Esophagus squamous epithelium (tissue), 5 donors: ENCODE measurements at regions not wholly inside any gene's neighbourhood (a gene's known extent, or its start where the extent isn't known, plus 50 kb on each side); places are given as distances from the start of the nearest gene placed in this dataset.

Experiments
- DNase-seq: peaks from one replicate; lab custom pipeline; 2025; lab: John Stamatoyannopoulos, UW
- H3K27ac ChIP-seq, 4 donors: fragments of 200-600 bp; sonication (generic); one replicate each; pipeline ENCODE4 v1.5.1; 2016 to 2019; ENCODE audit warnings: mild to moderate bottlenecking in 1 of 4
- H3K27me3 ChIP-seq, 4 donors: fragments of 200-600 bp; sonication (generic); 1 replicate in 3 of 4; 2 replicates in 1 of 4; pipeline versions ENCODE4 v1.5.1 to v1.6.0; 2017 to 2021; ENCODE audit warnings: antibody characterized with exemption in 1 of 4
- H3K36me3 ChIP-seq, 3 donors: fragments of 200-600 bp; sonication (generic); one replicate each; pipeline ENCODE4 v1.5.1; 2016 to 2019
- H3K4me1 ChIP-seq, 3 donors: fragments of 200-600 bp; sonication (generic); one replicate each; pipeline ENCODE4 v1.5.1; 2017 to 2019
- H3K4me3 ChIP-seq, 4 donors: fragments of 200-600 bp; sonication (generic); 1 replicate in 3 of 4; 2 replicates in 1 of 4; pipeline ENCODE4 v1.5.1; 2016 to 2019; ENCODE audit warnings: mild to moderate bottlenecking in 2 of 4, moderate library complexity in 1 of 4
- H3K9me3 ChIP-seq, 3 donors: fragments of 200-600 bp; sonication (generic); one replicate each; pipeline ENCODE4 v1.5.1; 2016 to 2019
- CTCF ChIP-seq, 6 experiments: fragments of 450-650 bp in 4 of 6; fragments of 200-600 bp in 2 of 6; sonication (generic) in 2 of 6; IDR thresholded peaks; one replicate each; pipeline ENCODE4 v1.5.1; 2016 to 2019; ENCODE audit warnings: antibody characterized with exemption in 6 of 6, mild to moderate bottlenecking in 4 of 6, moderate library complexity in 4 of 6
- POLR2A ChIP-seq, 4 donors: fragments of 450-650 bp; IDR thresholded peaks; one replicate each; pipeline ENCODE4 v1.6.1; 2017; ENCODE audit warnings: antibody characterized with exemption in 4 of 4, mild to moderate bottlenecking in 4 of 4, moderate library complexity in 3 of 4
- WGBS, 2 donors: methylation state at CpG; one replicate each; pipeline ENCODE4 v1.1.5; 2018; 5-methylcytosine and 5-hydroxymethylcytosine counted together
- intact Hi-C: fragments of 100-400 bp; cut with DNase I; formaldehyde crosslinking; loops from one replicate; pipeline ENCODE4 v1.15.0; 2022
- donor health status: DM: yes; HTN: yes; CAD: no.

GRCh38 chr3:27971600-27971999 lies 249.5 kb upstream of the EOMES start:
- H3K27ac ChIP-seq: no peak overlapping the region
- no peak for TF ChIP-seq CTCF (IDR thresholded peaks at IDR 0.05)
- TF ChIP-seq POLR2A (IDR thresholded peaks at IDR 0.05): no peak
- intact Hi-C loops: no loop called here
- H3K9me3 ChIP-seq: no peaks in the 10 kb centered on the region
- DNase-seq: no peak
- H3K36me3 ChIP-seq: no peaks in the 10 kb centered on the region
- 53 to 55% methylated on average over 5 of the region's 5 CpGs for WGBS, 2 donors
- no peaks in the 10 kb centered on the region for H3K4me1 ChIP-seq
- no peak overlapping the region for H3K4me3 ChIP-seq
- H3K27me3 ChIP-seq: no peaks in the 10 kb centered on the region

GRCh38 chr3:27976933-27977332 lies 254.8 kb upstream of the EOMES start:
- 25 to 29% methylated on average over 2 of the region's 2 CpGs for WGBS, 2 donors
- no peak for DNase-seq

GRCh38 chr3:27978440-27978839 lies 256.3 kb upstream of the EOMES start:
- 63 to 69% methylated on average over 3 of the region's 3 CpGs for WGBS, 2 donors
- Histone ChIP-seq H3K27ac (no peak overlapping the region), H3K9me3 (no peaks in the 10 kb centered on the region), H3K4me3 (no peak overlapping the region), H3K27me3 (no peaks in the 10 kb centered on the region), H3K36me3 (no peaks in the 10 kb centered on the region), H3K4me1 (no peaks in the 10 kb centered on the region)
- TF ChIP-seq CTCF (IDR thresholded peaks at IDR 0.05) (no peak), POLR2A (IDR thresholded peaks at IDR 0.05) (no peak)
- DNase-seq: no peak
- intact Hi-C loops: no loop called here

More at GRCh38 chr3:27976933-27977332, 254.8 kb upstream of the EOMES start:
- Histone ChIP-seq H3K4me3 (no peak overlapping the region), H3K27ac (no peak overlapping the region), H3K4me1 (no peaks in the 10 kb centered on the region), H3K36me3 (no peaks in the 10 kb centered on the region), H3K27me3 (no peaks in the 10 kb centered on the region), H3K9me3 (no peaks in the 10 kb centered on the region)
- TF ChIP-seq CTCF (IDR thresholded peaks at IDR 0.05) (no peak), POLR2A (IDR thresholded peaks at IDR 0.05) (no peak)
- intact Hi-C loops: no loop called here

- Histone ChIP-seq H3K4me3 (no peak overlapping the region), H3K36me3 (no peaks in the 10 kb centered on the region), H3K4me1 (no peaks in the 10 kb centered on the region), H3K27ac (no peak overlapping the region), H3K9me3 (no peaks in the 10 kb centered on the region), H3K27me3 (no peaks in the 10 kb centered on the region)
- 46 to 60% methylated on average over 4 of the region's 4 CpGs for WGBS, 2 donors
- intact Hi-C loops: no loop called here
- DNase-seq: no peak
- TF ChIP-seq CTCF (IDR thresholded peaks at IDR 0.05) (no peak), POLR2A (IDR thresholded peaks at IDR 0.05) (no peak)
Observed at GRCh38 chr3:27985369-27986035, 255.9 kb upstream of the CMC1 start.

- Histone ChIP-seq H3K27me3 (no peaks in the 10 kb centered on the region), H3K36me3 (no peaks in the 10 kb centered on the region), H3K4me1 (no peaks in the 10 kb centered on the region), H3K27ac (no peak overlapping the region), H3K4me3 (no peak overlapping the region), H3K9me3 (no peaks in the 10 kb centered on the region)
- no peak for TF ChIP-seq CTCF (IDR thresholded peaks at IDR 0.05)
- intact Hi-C loops: no loop called here
- no peak for DNase-seq
- 74 to 79% methylated on average over 6 of the region's 6 CpGs for WGBS, 2 donors
Observed at GRCh38 chr3:27986234-27986879, 255.1 kb upstream of the CMC1 start.
